Smooth muscle cell (in vitro differentiated cells): ENCODE measurements at regions not wholly inside any gene's neighbourhood (a gene's known extent, or its start where the extent isn't known, plus 50 kb on each side); places are given as distances from the start of the nearest gene placed in this dataset.

Source experiments
- DNase-seq: peaks from one replicate; lab custom pipeline; 2025; ENCODE audit not compliant: unreplicated experiment; lab: John Stamatoyannopoulos, UW
- H2AFZ ChIP-seq: fragments of 200-600 bp; sonication (generic); 2 replicates; pipeline ENCODE4 v1.6.0; 2016; ENCODE audit warnings: antibody characterized with exemption, low read depth, mild to moderate bottlenecking
- H3F3A ChIP-seq: fragments of 200-600 bp; sonication (generic); 2 replicates; pipeline ENCODE4 v1.6.0; 2017; ENCODE audit warnings: antibody characterized with exemption, low read depth
- H3K27ac ChIP-seq: fragments of 200-600 bp; sonication (generic); 2 replicates; pipeline ENCODE4 v1.5.1; 2016; ENCODE audit warnings: low read depth, mild to moderate bottlenecking
- H3K27me3 ChIP-seq: fragments of 200-600 bp; sonication (generic); 2 replicates; pipeline ENCODE4 v1.6.1; 2016; ENCODE audit warnings: low read depth, mild to moderate bottlenecking
- H3K36me3 ChIP-seq: fragments of 200-600 bp; sonication (generic); 2 replicates; pipeline ENCODE4 v1.5.1; 2016; ENCODE audit warnings: low read depth
- H3K4me1 ChIP-seq: fragments of 200-600 bp; sonication (generic); 2 replicates; pipeline ENCODE4 v1.5.1; 2016; ENCODE audit warnings: low read depth
- H3K4me2 ChIP-seq: fragments of 200-600 bp; sonication (generic); 2 replicates; pipeline ENCODE4 v1.6.0; 2016; ENCODE audit warnings: mild to moderate bottlenecking
- H3K4me3 ChIP-seq: fragments of 200-600 bp; sonication (generic); 2 replicates; pipeline ENCODE4 v1.5.1; 2016; ENCODE audit warnings: mild to moderate bottlenecking
- H3K79me2 ChIP-seq: fragments of 200-600 bp; sonication (generic); 2 replicates; pipeline ENCODE4 v1.6.0; 2016; ENCODE audit warnings: low read depth, mild to moderate bottlenecking
- H3K9ac ChIP-seq: fragments of 200-600 bp; sonication (generic); 2 replicates; pipeline ENCODE4 v1.6.0; 2016; ENCODE audit warnings: low read depth
- H3K9me3 ChIP-seq: fragments of 200-600 bp; sonication (generic); replicated peaks from 2 replicates; pipeline ENCODE4 v1.5.1; 2016; ENCODE audit warnings: low read depth
- H4K20me1 ChIP-seq: fragments of 200-600 bp; sonication (generic); 2 replicates; pipeline ENCODE4 v1.6.0; 2016; ENCODE audit warnings: low read depth
- WGBS: methylation state at CpG from one replicate; pipeline ENCODE4 v1.1.7; 2016; ENCODE audit warnings: low lambda C conversion rate; 5-methylcytosine and 5-hydroxymethylcytosine counted together
- TF ChIP-seq, protein P1 (sequence below): fragments of 200-600 bp; sonication (generic); IDR thresholded peaks from 2 replicates; pipeline ENCODE4 v1.5.1; 2017; ENCODE audit warnings: borderline replicate concordance, mild to moderate bottlenecking, antibody characterized with exemption; ENCODE audit not compliant: insufficient read depth, poor library complexity, severe bottlenecking

DNA sequence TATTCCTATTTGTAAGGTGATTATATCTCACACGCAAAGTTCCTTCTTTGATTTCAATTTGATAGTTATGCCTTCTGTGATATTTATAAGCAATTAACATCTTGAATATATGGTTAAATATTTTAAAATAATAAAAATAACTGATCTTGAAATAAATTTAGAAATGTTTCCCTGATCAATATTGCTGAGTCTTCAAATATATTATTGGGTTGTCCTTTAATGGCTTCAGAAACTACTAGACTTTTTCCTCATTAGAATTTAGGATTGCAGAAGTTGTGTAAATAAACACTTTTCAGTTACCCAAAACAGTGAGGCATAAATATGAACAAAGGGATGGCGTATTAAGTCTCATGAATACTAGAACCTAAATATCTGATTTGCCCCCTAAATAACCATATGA is 252.3 kb upstream of the PRR20A start:
- Histone ChIP-seq H3K4me2 (no peak overlapping the region), H3F3A (no peaks in the 10 kb centered on the region), H3K4me1 (no peaks in the 10 kb centered on the region), H3K36me3 (no peaks in the 10 kb centered on the region), H3K27me3 (no peaks in the 10 kb centered on the region), H3K9ac (no peak overlapping the region), H4K20me1 (no peaks in the 10 kb centered on the region), H3K4me3 (no peak overlapping the region), H3K79me2 (no peaks in the 10 kb centered on the region), H3K9me3 (no peaks in the 10 kb centered on the region), H2AFZ (no peak overlapping the region), H3K27ac (no peak overlapping the region)
- TF ChIP-seq, protein P1, sequence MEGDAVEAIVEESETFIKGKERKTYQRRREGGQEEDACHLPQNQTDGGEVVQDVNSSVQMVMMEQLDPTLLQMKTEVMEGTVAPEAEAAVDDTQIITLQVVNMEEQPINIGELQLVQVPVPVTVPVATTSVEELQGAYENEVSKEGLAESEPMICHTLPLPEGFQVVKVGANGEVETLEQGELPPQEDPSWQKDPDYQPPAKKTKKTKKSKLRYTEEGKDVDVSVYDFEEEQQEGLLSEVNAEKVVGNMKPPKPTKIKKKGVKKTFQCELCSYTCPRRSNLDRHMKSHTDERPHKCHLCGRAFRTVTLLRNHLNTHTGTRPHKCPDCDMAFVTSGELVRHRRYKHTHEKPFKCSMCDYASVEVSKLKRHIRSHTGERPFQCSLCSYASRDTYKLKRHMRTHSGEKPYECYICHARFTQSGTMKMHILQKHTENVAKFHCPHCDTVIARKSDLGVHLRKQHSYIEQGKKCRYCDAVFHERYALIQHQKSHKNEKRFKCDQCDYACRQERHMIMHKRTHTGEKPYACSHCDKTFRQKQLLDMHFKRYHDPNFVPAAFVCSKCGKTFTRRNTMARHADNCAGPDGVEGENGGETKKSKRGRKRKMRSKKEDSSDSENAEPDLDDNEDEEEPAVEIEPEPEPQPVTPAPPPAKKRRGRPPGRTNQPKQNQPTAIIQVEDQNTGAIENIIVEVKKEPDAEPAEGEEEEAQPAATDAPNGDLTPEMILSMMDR: no peak
- 91% methylated on average over 2 of the region's 2 CpGs for WGBS
- no peak for DNase-seq

DNA sequence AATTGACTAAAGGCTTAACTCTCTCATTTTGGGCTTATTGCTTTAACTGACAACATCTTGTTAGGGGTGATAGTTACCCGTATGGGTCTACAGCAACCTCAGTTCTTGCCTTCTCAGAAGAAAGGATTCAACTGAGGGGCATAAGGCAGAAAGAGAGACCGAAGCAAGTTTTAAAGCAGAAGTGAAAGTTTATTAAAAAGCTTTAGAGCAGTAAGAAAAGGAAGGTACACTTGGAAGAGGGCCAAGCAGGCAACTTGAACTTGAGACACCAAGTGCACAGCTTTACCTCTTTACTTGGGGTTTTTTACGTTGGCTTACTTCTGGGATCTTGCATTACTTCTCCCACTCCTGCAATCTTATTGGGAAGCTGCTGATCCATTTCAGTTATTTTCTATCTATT is 246.9 kb upstream of the PRR20A start:
- H3K4me2 ChIP-seq: no peak overlapping the region
- H3K9me3 ChIP-seq: no peaks in the 10 kb centered on the region
- H3K27me3 ChIP-seq: no peaks in the 10 kb centered on the region
- H3F3A ChIP-seq: no peaks in the 10 kb centered on the region
- no peak overlapping the region for H3K27ac ChIP-seq
- H3K36me3 ChIP-seq: no peaks in the 10 kb centered on the region
- H3K9ac ChIP-seq: no peak overlapping the region
- TF ChIP-seq, protein P1: no peak
- no peak overlapping the region for H3K4me3 ChIP-seq
- no peaks in the 10 kb centered on the region for H4K20me1 ChIP-seq
- H3K4me1 ChIP-seq: no peaks in the 10 kb centered on the region
- H2AFZ ChIP-seq: no peak overlapping the region
- DNase-seq: no peak
- H3K79me2 ChIP-seq: no peaks in the 10 kb centered on the region
- WGBS: 92% methylated on average over 3 of the region's 3 CpGs

GRCh38 chr13:56900549-56901279 is 240.0 kb upstream of the PRR20A start:
- Histone ChIP-seq H3K4me3 (no peak overlapping the region), H3K27me3 (no peaks in the 10 kb centered on the region), H4K20me1 (no peaks in the 10 kb centered on the region), H3K36me3 (no peaks in the 10 kb centered on the region), H3F3A (no peaks in the 10 kb centered on the region), H3K4me1 (no peaks in the 10 kb centered on the region), H3K9me3 (no peaks in the 10 kb centered on the region), H3K9ac (no peak overlapping the region), H3K27ac (no peak overlapping the region), H2AFZ (no peak overlapping the region), H3K79me2 (no peaks in the 10 kb centered on the region), H3K4me2 (no peak overlapping the region)
- DNase-seq: no peak
- TF ChIP-seq, protein P1: no peak
- 97% methylated on average over 23 of the region's 30 CpGs for WGBS

DNA sequence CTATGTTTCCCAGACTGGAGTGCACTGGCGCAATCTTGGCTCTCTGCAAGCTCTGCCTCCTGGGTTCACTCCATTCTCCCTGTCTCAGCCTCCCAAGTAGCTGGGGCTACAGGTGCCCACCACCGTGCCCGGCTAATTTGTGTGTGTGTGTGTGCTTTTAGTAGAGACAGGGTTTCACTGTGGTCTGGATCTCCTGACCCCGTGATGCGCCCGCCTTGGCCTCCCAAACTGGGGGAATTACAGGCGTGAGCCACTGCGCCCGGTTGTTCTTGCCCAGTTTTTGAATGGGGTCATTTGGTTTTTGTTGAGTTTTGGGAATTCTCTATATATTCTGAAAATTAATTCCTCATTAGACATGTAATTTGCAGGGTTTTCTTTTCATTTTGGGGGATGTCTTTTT is 238.4 kb upstream of the PRR20A start:
- Histone ChIP-seq H3K79me2 (no peaks in the 10 kb centered on the region), H2AFZ (no peak overlapping the region), H3K36me3 (no peaks in the 10 kb centered on the region), H3K9me3 (no peaks in the 10 kb centered on the region), H3K4me2 (no peak overlapping the region), H3F3A (no peaks in the 10 kb centered on the region), H3K4me3 (no peak overlapping the region), H4K20me1 (no peaks in the 10 kb centered on the region), H3K27ac (no peak overlapping the region), H3K27me3 (no peaks in the 10 kb centered on the region), H3K4me1 (no peaks in the 10 kb centered on the region), H3K9ac (no peak overlapping the region)
- WGBS: 98% methylated on average over 9 of the region's 9 CpGs
- TF ChIP-seq, protein P1: no peak
- no peak for DNase-seq
